K562 (cell line): ENCODE measurements at regions not wholly inside any gene's neighbourhood (a gene's known extent, or its start where the extent isn't known, plus 50 kb on each side); places are given as distances from the start of the nearest gene placed in this dataset.

Source experiments
- CCAR2 ChIP-seq: fragments of 200-400 bp; formaldehyde crosslinking; IDR thresholded peaks from 2 replicates; pipeline ENCODE4 v1.6.1; 2017; ENCODE audit warnings: mild to moderate bottlenecking, low read depth, low read length
- CTCF ChIP-seq, 3 experiments: IDR thresholded peaks in 2 of 3; conservative IDR thresholded peaks in 1 of 3; 2 replicates each; pipeline ENCODE4 v1.5.1; 2011 to 2012; ENCODE audit warnings: low read length in 3 of 3, mild to moderate bottlenecking in 3 of 3, control low read depth in 2 of 3, improper control_type of control experiment in 1 of 3, inconsistent platforms in 1 of 3, low read depth in 1 of 3, mixed read lengths in 1 of 3, moderate library complexity in 1 of 3; ENCODE audit not compliant: insufficient read depth in 2 of 3
- FOXM1 ChIP-seq, 2 experiments: fragments of 450-650 bp in 1 of 2; sonication (generic) in 1 of 2; formaldehyde crosslinking in 1 of 2; IDR thresholded peaks; 2 replicates each; pipeline versions ENCODE4 v1.6.1 to v1.9.0; 2017 to 2022; ENCODE audit warnings: low read depth in 2 of 2, mild to moderate bottlenecking in 2 of 2, missing genetic modification reagents in 1 of 2, moderate library complexity in 1 of 2
- JUND ChIP-seq, 2 experiments: IDR thresholded peaks; 2 replicates in 1 of 2; 3 replicates in 1 of 2; pipeline ENCODE4 v1.6.1; 2011; ENCODE audit warnings: borderline replicate concordance in 2 of 2, low read depth in 2 of 2, low read length in 2 of 2, improper control_type of control experiment in 1 of 2, missing biosample characterization in 1 of 2, missing genetic modification characterization in 1 of 2, missing genetic modification reagents in 1 of 2
- POLR2AphosphoS5 ChIP-seq: IDR thresholded peaks from 2 replicates; pipeline ENCODE4 v1.6.1; 2011; ENCODE audit warnings: mild to moderate bottlenecking, low read depth, low read length, moderate library complexity; ENCODE audit not compliant: control insufficient read depth, insufficient read depth
- RAD21 ChIP-seq, 2 experiments: fragments of 250-450 bp in 1 of 2; fragments of 450-650 bp in 1 of 2; sonication (Bioruptor Pico) in 1 of 2; formaldehyde crosslinking in 1 of 2; IDR thresholded peaks in 1 of 2; conservative IDR thresholded peaks in 1 of 2; 2 replicates each; pipeline versions ENCODE4 v1.4.0 to v1.8.0; 2020 to 2022; ENCODE audit warnings: mild to moderate bottlenecking in 2 of 2, moderate library complexity in 1 of 2
- VEZF1 ChIP-seq: fragments of 200-800 bp; sonication (Bioruptor generic); IDR thresholded peaks from 2 replicates; pipeline ENCODE4 v1.6.1; 2017; ENCODE audit warnings: missing genetic modification characterization, missing compliant biosample characterization
- ZBTB1 ChIP-seq: sonication (generic); formaldehyde crosslinking; IDR thresholded peaks from 2 replicates; pipeline ENCODE4 v1.8.1; 2023; ENCODE audit warnings: missing genetic modification reagents, low read depth, mild to moderate bottlenecking, borderline replicate concordance
- ZNF143 ChIP-seq: sonication (generic); formaldehyde crosslinking; IDR thresholded peaks from 2 replicates; pipeline ENCODE4 v1.9.0; 2022; ENCODE audit warnings: mild to moderate bottlenecking, missing genetic modification reagents
- ZNF217 ChIP-seq: sonication (generic); formaldehyde crosslinking; IDR thresholded peaks from 2 replicates; pipeline ENCODE4 v1.8.0; 2022; ENCODE audit warnings: mild to moderate bottlenecking, missing genetic modification reagents

- no peak for TF ChIP-seq CTCF (IDR thresholded peaks at IDR 0.05 in 2 of 3, conservative IDR thresholded peaks at IDR 0.05 in 1 of 3; ENCODE audit: insufficient read depth in 2 of 3, low read depth in 1 of 3, low read length in 3 of 3)
- no peak for TF ChIP-seq ZBTB1 (CRISPR knock-in tag)
- no peak for TF ChIP-seq VEZF1 (CRISPR knock-in tag)
- TF ChIP-seq JUND (IDR thresholded peaks at IDR 0.05; ENCODE audit: borderline replicate concordance, low read depth, low read length) = no peak
- TF ChIP-seq JUND (tag; IDR thresholded peaks at IDR 0.05; ENCODE audit: borderline replicate concordance, low read depth, low read length) = no peak
- TF ChIP-seq CCAR2 = no peak
- no peak for TF ChIP-seq ZNF143
- no peak for TF ChIP-seq POLR2AphosphoS5
- TF ChIP-seq FOXM1 (IDR thresholded peaks at IDR 0.05; ENCODE audit: low read depth) = no peak
- no peak for TF ChIP-seq FOXM1 (CRISPR knock-in tag; IDR thresholded peaks at IDR 0.05; ENCODE audit: low read depth)
- no peak for TF ChIP-seq RAD21 (CRISPR knock-in tag; conservative IDR thresholded peaks at IDR 0.05 in 1 of 2, IDR thresholded peaks at IDR 0.05 in 1 of 2)
- TF ChIP-seq ZNF217 (CRISPR knock-in tag) = no peak
Observed at GRCh38 chr5:87004101-87004500, 263.6 kb upstream of the RASA1 start.
